Activated CD8-positive, alpha-beta T cell treated with anti-CD3 and anti-CD28 coated beads for 36 hours (primary cell): ENCODE measurements at regions not wholly inside any gene's neighbourhood (a gene's known extent, or its start where the extent isn't known, plus 50 kb on each side); places are given as distances from the start of the nearest gene placed in this dataset.

Source experiments
- ATAC-seq: fragments of 200-7000 bp; cut with Tn5 transposase; one replicate; pipeline ENCODE4 v1.10.0; 2021; ENCODE audit warnings: mild to moderate bottlenecking, moderate library complexity
- CTCF ChIA-PET: fragments of 350-600 bp; sonication (Branson Sonifier 250); formaldehyde crosslinking; loops from one replicate; lab custom pipeline; 2021; ENCODE audit warnings: antibody characterized with exemption; lab: Charles Lee
- POLR2A ChIA-PET: fragments of 350-600 bp; sonication (Branson Sonifier 250); formaldehyde crosslinking; loops from one replicate; lab custom pipeline; 2021; ENCODE audit warnings: antibody characterized with exemption; lab: Charles Lee
- DNase-seq: peaks from one replicate; pipeline ENCODE4 v3.0.0-alpha.2; 2020
- H3K27ac Mint-ChIP-seq: one replicate; pipeline ENCODE4 v1.8.0; 2021; ENCODE audit warnings: mild to moderate bottlenecking, mixed read lengths
- H3K27me3 Mint-ChIP-seq: one replicate; pipeline ENCODE4 v1.8.0; 2021; ENCODE audit warnings: mixed read lengths
- H3K36me3 Mint-ChIP-seq: one replicate; pipeline ENCODE4 v1.8.0; 2021; ENCODE audit warnings: low read depth, mixed read lengths
- H3K4me1 Mint-ChIP-seq: one replicate; pipeline ENCODE4 v1.8.0; 2021; ENCODE audit warnings: low read depth, mixed read lengths
- H3K4me3 Mint-ChIP-seq: one replicate; pipeline ENCODE4 v1.8.0; 2021; ENCODE audit warnings: mild to moderate bottlenecking, moderate library complexity, mixed read lengths
- H3K9me3 Mint-ChIP-seq: one replicate; pipeline ENCODE4 v1.8.0; 2021; ENCODE audit warnings: mixed read lengths
- intact Hi-C: fragments of 100-400 bp; cut with micrococcal nuclease; formaldehyde crosslinking; loops from one replicate; pipeline ENCODE4 v1.10.0; 2022
- TF ChIP-seq, protein P1 (sequence below): fragments of 200-600 bp; IDR thresholded peaks from one replicate; pipeline ENCODE4 v1.8.0; 2022; ENCODE audit warnings: antibody characterized with exemption, mild to moderate bottlenecking

DNA sequence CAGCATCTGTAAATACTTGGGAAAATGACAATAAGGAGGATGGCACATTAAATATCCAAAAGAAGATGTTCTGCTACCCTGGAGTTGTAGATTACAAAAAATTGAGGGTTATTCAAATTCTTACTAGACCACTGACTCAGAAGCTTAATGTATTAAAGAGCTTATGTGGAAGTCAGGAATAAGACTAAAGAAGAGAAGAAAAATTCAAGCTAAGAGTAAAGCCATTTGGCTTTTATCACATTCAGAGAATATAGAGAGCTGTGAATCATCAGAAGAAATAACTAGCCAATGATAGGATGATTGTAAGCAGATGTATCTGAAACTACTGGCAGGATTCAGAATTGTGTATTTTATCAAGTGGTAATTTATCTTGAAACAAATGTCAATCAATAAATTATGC lies 237.0 kb downstream of the TBX15 start:
- H3K9me3 Mint-ChIP-seq, result no peaks in the 10 kb centered on the region
- H3K27me3 Mint-ChIP-seq, result no peaks in the 10 kb centered on the region
- H3K4me1 Mint-ChIP-seq, result no peaks in the 10 kb centered on the region
- no peak overlapping the region for H3K27ac Mint-ChIP-seq
- CTCF ChIA-PET, result no interaction called here
- POLR2A ChIA-PET, result no interaction called here
- TF ChIP-seq, protein P1, sequence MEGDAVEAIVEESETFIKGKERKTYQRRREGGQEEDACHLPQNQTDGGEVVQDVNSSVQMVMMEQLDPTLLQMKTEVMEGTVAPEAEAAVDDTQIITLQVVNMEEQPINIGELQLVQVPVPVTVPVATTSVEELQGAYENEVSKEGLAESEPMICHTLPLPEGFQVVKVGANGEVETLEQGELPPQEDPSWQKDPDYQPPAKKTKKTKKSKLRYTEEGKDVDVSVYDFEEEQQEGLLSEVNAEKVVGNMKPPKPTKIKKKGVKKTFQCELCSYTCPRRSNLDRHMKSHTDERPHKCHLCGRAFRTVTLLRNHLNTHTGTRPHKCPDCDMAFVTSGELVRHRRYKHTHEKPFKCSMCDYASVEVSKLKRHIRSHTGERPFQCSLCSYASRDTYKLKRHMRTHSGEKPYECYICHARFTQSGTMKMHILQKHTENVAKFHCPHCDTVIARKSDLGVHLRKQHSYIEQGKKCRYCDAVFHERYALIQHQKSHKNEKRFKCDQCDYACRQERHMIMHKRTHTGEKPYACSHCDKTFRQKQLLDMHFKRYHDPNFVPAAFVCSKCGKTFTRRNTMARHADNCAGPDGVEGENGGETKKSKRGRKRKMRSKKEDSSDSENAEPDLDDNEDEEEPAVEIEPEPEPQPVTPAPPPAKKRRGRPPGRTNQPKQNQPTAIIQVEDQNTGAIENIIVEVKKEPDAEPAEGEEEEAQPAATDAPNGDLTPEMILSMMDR, result no peak
- no peak overlapping the region for H3K4me3 Mint-ChIP-seq
- ATAC-seq, result no peak
- intact Hi-C loops, result no loop called here
- DNase-seq, result no peak
- H3K36me3 Mint-ChIP-seq, result no peaks in the 10 kb centered on the region

DNA sequence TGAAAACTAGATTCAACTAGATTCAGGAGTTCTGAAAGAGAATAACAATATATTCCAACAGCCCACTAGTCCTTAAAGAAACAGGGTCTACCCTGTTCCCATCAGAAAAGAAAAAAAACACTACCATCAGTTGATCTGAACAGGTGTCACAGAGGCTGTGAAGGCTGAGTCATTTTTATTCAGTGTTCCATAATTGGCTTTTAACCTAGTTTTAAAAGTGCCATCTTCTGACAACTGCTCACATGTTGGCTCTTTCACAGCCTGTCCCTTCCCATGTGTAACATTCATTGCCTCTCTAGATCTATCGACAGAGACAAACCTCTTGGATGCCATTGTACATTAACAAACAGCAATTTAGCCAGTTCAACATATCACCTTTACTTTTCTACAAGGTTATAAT lies 243.7 kb downstream of the TBX15 start:
- intact Hi-C loops, result no loop called here

DNA sequence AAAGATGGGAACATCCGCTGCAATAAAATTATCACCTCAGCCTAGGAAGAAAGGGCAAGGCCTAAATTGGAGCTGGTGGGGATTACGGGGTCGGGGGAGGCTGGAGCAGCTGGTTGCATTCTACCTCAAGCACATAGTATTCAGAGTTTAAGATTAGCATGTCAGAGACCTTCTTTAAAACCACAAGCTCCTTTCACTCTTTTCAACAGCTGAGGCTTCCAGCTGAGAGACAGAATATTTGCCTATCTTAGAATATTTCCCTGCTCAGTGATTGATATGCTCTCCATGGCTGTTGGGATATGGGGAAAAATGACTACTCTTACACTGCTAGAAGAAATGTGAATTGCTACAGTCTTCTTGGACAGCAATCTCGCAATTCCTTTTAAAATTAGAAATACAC lies 248.6 kb downstream of the TBX15 start:
- no peaks in the 10 kb centered on the region for H3K4me1 Mint-ChIP-seq
- no peak overlapping the region for H3K4me3 Mint-ChIP-seq
- ATAC-seq (no peak), DNase-seq (no peak)
- TF ChIP-seq, protein P1, result no peak
- no peaks in the 10 kb centered on the region for H3K27me3 Mint-ChIP-seq
- POLR2A ChIA-PET, result no interaction called here
- intact Hi-C loops, result no loop called here
- H3K9me3 Mint-ChIP-seq, result peaks cover 4% of the 10 kb centered on the region
- H3K27ac Mint-ChIP-seq, result no peak overlapping the region
- CTCF ChIA-PET, result no interaction called here
- no peaks in the 10 kb centered on the region for H3K36me3 Mint-ChIP-seq

More for the DNA sequence above, 243.7 kb downstream of the TBX15 start:
- Mint-ChIP-seq H3K36me3 (no peaks in the 10 kb centered on the region), H3K9me3 (peaks cover 3% of the 10 kb centered on the region), H3K4me3 (no peak overlapping the region), H3K27ac (no peak overlapping the region), H3K27me3 (no peaks in the 10 kb centered on the region), H3K4me1 (no peaks in the 10 kb centered on the region)
- DNase-seq (no peak), ATAC-seq (no peak)
- TF ChIP-seq, protein P1, result no peak
- ChIA-PET POLR2A (no interaction called here), CTCF (no interaction called here)

DNA sequence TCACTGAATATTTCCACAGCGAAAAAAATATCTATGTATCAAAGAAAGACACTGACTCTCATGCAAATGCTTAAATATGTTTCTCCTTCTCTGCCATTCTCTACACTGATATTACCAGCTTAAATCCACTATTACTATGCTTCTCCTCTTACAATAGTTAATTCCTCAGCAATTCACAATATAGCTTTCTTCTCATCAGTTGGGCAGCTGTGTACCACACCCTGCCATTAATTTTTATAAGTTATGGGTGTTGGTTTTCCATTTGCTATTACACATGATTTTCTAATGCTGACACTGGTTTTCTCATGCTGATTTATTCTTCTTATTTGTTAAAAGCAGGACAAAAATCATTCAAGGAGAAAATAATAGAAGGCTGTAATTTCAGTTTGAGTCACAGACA lies 251.8 kb downstream of the TBX15 start:
- ChIA-PET POLR2A (no interaction called here), CTCF (no interaction called here)
- no peaks in the 10 kb centered on the region for H3K36me3 Mint-ChIP-seq
- peaks cover 4% of the 10 kb centered on the region for H3K9me3 Mint-ChIP-seq
- H3K4me1 Mint-ChIP-seq, result no peaks in the 10 kb centered on the region
- H3K27ac Mint-ChIP-seq, result no peak overlapping the region
- TF ChIP-seq, protein P1, result no peak
- no peak overlapping the region for H3K4me3 Mint-ChIP-seq
- ATAC-seq (no peak), DNase-seq (no peak)
- no peaks in the 10 kb centered on the region for H3K27me3 Mint-ChIP-seq
- intact Hi-C loops, result no loop called here

DNA sequence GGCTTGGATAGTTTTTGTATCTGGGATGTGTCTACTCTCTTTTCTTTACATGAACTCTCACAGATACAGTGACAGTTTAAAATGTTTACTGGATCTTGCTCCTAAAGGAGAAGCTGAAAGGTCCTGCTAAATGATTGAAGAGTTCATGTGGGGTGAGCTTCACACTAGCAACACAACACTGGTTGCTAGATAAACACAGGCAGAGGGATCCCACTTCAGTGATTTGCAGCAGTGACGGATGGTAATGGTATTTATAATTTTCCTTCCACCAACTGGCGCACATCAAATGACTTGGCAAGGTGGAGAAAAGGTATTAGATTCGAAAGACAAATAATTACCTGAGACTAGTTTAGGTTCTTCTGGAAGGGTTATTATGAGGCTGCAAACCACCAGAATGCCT lies 270.2 kb downstream of the TBX15 start:
- peaks cover 5% of the 10 kb centered on the region for H3K9me3 Mint-ChIP-seq
- no peaks in the 10 kb centered on the region for H3K27me3 Mint-ChIP-seq
- CTCF ChIA-PET, result no interaction called here
- no peaks in the 10 kb centered on the region for H3K36me3 Mint-ChIP-seq
- DNase-seq, result no peak
- no peak overlapping the region for H3K27ac Mint-ChIP-seq
- TF ChIP-seq, protein P1, result no peak
- no peaks in the 10 kb centered on the region for H3K4me1 Mint-ChIP-seq
- H3K4me3 Mint-ChIP-seq, result no peak overlapping the region
- POLR2A ChIA-PET, result no interaction called here
- intact Hi-C loops, result no loop called here
- ATAC-seq, result no peak
